Caco-2 (cell line): ENCODE measurements at regions not wholly inside any gene's neighbourhood (a gene's known extent, or its start where the extent isn't known, plus 50 kb on each side); places are given as distances from the start of the nearest gene placed in this dataset.

Source experiments
- BruUV-seq: library from RNA; stranded (reverse); fragments of 400-500 nt; replicated peaks from 2 replicates; lab custom pipeline; 2021; lab: Mats Ljungman, UMichigan
- CTCF ChIA-PET: fragments of 300-600 bp; sonication (Branson Sonifier 250); formaldehyde crosslinking; loops from one replicate; lab custom pipeline; 2022; ENCODE audit warnings: antibody characterized with exemption; lab: Charles Lee
- POLR2A ChIA-PET: fragments of 300-600 bp; sonication (Branson Sonifier 250); formaldehyde crosslinking; loops from one replicate; lab custom pipeline; 2022; ENCODE audit warnings: antibody characterized with exemption; lab: Charles Lee
- DNase-seq, 2 experiments: peaks; one replicate each; pipeline versions ENCODE4 v3.0.0 to v3.0.0-alpha.2; 2020 to 2022
- H3K27me3 ChIP-seq: replicated peaks from 2 replicates; pipeline ENCODE4 v1.6.0; 2011; ENCODE audit warnings: low read length; ENCODE audit not compliant: control insufficient read depth, insufficient read depth
- H3K36me3 ChIP-seq: 2 replicates; pipeline ENCODE4 v1.5.1; 2011; ENCODE audit warnings: low read length; ENCODE audit not compliant: control insufficient read depth, insufficient read depth
- H3K4me1 ChIP-seq: fragments of 250-450 bp; sonication (Bioruptor Pico); 2 replicates; pipeline ENCODE4 v1.5.1; 2020; ENCODE audit warnings: mild to moderate bottlenecking
- H3K4me3 ChIP-seq: 2 replicates; pipeline ENCODE4 v1.5.1; 2011; ENCODE audit warnings: low read depth, mild to moderate bottlenecking, control low read depth, low read length
- H3K9me3 ChIP-seq: fragments of 250-450 bp; sonication (Bioruptor Pico); 2 replicates; pipeline ENCODE4 v1.5.1; 2020; ENCODE audit warnings: mild to moderate bottlenecking, moderate library complexity
- H3K27ac Mint-ChIP-seq: one replicate; pipeline ENCODE4 v1.8.0; 2022; ENCODE audit warnings: mixed read lengths; ENCODE audit not compliant: unreplicated experiment
- H3K27me3 Mint-ChIP-seq: one replicate; pipeline ENCODE4 v1.8.0; 2022; ENCODE audit warnings: mixed read lengths; ENCODE audit not compliant: insufficient read depth, unreplicated experiment
- H3K36me3 Mint-ChIP-seq: one replicate; pipeline ENCODE4 v1.8.0; 2022; ENCODE audit warnings: mild to moderate bottlenecking, mixed read lengths; ENCODE audit not compliant: insufficient read depth, unreplicated experiment
- H3K4me1 Mint-ChIP-seq: one replicate; pipeline ENCODE4 v1.8.0; 2022; ENCODE audit warnings: low read depth, mixed read lengths; ENCODE audit not compliant: unreplicated experiment
- H3K4me3 Mint-ChIP-seq: one replicate; pipeline ENCODE4 v1.8.0; 2022; ENCODE audit warnings: mild to moderate bottlenecking, moderate library complexity, mixed read lengths; ENCODE audit not compliant: unreplicated experiment
- H3K9me3 Mint-ChIP-seq: one replicate; pipeline ENCODE4 v1.8.0; 2022; ENCODE audit warnings: mixed read lengths; ENCODE audit not compliant: unreplicated experiment
- intact Hi-C: fragments of 100-400 bp; cut with micrococcal nuclease; formaldehyde crosslinking; loops from one replicate; pipeline ENCODE4 v1.10.0; 2022; ENCODE audit not compliant: unreplicated experiment
- TF ChIP-seq, protein P1 (sequence below), 2 experiments: fragments of 200-600 bp in 1 of 2; IDR thresholded peaks; 1 replicate in 1 of 2; 2 replicates in 1 of 2; pipeline versions ENCODE4 v1.5.1 to v1.8.0; 2011 to 2022; ENCODE audit warnings: antibody characterized with exemption in 1 of 2, control low read depth in 1 of 2, inconsistent platforms in 1 of 2, low read depth in 1 of 2, low read length in 1 of 2, mild to moderate bottlenecking in 1 of 2, moderate library complexity in 1 of 2; ENCODE audit not compliant: insufficient read depth in 1 of 2, severe bottlenecking in 1 of 2, unreplicated experiment in 1 of 2

DNA sequence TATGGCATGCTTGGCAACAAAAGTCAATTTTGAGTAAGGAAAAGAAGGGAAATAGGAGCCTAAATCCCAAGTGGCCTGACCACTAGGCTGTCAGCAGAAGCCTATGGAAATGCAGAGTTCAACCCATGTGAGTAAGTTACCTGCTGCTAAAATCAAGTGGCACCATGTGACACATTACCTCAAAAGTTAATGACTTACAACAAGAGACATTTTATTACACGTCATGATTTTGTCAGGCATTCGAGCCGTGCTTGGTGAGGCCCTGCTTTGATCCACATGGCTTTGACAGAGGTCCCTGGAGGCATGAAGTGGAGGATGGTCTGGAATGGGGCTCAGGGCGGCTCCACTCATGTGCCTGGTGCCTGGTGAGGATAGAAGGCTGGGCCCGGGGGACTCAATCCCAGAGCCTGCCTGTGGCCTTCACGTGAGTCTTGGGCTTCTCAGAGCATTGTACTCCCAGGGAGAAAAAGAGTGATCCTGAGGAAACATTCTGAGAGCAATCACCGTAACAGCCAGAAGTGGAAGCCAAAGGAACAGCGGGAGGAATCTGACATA lies 339.1 kb upstream of the B3GAT1 start:
- TF ChIP-seq, protein P1, sequence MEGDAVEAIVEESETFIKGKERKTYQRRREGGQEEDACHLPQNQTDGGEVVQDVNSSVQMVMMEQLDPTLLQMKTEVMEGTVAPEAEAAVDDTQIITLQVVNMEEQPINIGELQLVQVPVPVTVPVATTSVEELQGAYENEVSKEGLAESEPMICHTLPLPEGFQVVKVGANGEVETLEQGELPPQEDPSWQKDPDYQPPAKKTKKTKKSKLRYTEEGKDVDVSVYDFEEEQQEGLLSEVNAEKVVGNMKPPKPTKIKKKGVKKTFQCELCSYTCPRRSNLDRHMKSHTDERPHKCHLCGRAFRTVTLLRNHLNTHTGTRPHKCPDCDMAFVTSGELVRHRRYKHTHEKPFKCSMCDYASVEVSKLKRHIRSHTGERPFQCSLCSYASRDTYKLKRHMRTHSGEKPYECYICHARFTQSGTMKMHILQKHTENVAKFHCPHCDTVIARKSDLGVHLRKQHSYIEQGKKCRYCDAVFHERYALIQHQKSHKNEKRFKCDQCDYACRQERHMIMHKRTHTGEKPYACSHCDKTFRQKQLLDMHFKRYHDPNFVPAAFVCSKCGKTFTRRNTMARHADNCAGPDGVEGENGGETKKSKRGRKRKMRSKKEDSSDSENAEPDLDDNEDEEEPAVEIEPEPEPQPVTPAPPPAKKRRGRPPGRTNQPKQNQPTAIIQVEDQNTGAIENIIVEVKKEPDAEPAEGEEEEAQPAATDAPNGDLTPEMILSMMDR (IDR thresholded peaks at IDR 0.05; ENCODE audit: insufficient read depth in 1 of 2, low read depth in 1 of 2, low read length in 1 of 2, severe bottlenecking in 1 of 2, unreplicated experiment in 1 of 2) = no peak
- Mint-ChIP-seq H3K4me1 (peaks cover 37% of the 10 kb centered on the region), H3K9me3 (peaks cover 26% of the 10 kb centered on the region), H3K4me3 (no peak overlapping the region), H3K27me3 (no peaks in the 10 kb centered on the region), H3K27ac (peak overlapping the region; percentile 10), H3K36me3 (peaks cover 8% of the 10 kb centered on the region)
- Histone ChIP-seq H3K36me3 (no peaks in the 10 kb centered on the region), H3K4me1 (peaks cover 39% of the 10 kb centered on the region), H3K4me3 (no peak overlapping the region), H3K9me3 (peaks cover 21% of the 10 kb centered on the region), H3K27me3 (no peaks in the 10 kb centered on the region)
- intact Hi-C loops = loop anchor here (2.0 kb wide), 1 partner anchor 68 kb away; no protein-coding TSS in a partner anchor
- DNase-seq = peak in 1 of 2 experiments; percentile 39
- ChIA-PET POLR2A (interaction anchor here (0.7 kb wide), 1 partner anchor 8 kb away, joined by 6 read pairs; no protein-coding TSS in a partner anchor), CTCF (no interaction called here)
- BruUV-seq = no TSS peak

- no TSS peak for BruUV-seq
- Histone ChIP-seq H3K27me3 (no peaks in the 10 kb centered on the region), H3K4me1 (peaks cover 44% of the 10 kb centered on the region), H3K4me3 (no peak overlapping the region), H3K36me3 (no peaks in the 10 kb centered on the region), H3K9me3 (peaks cover 26% of the 10 kb centered on the region)
- ChIA-PET POLR2A (no interaction called here), CTCF (no interaction called here)
- Mint-ChIP-seq H3K4me1 (peaks cover 41% of the 10 kb centered on the region), H3K27me3 (no peaks in the 10 kb centered on the region), H3K36me3 (peaks cover 8% of the 10 kb centered on the region), H3K27ac (peak overlapping the region; percentile 10), H3K4me3 (no peak overlapping the region), H3K9me3 (peaks cover 22% of the 10 kb centered on the region)
- TF ChIP-seq, protein P1 (IDR thresholded peaks at IDR 0.05; ENCODE audit: insufficient read depth in 1 of 2, low read depth in 1 of 2, low read length in 1 of 2, severe bottlenecking in 1 of 2, unreplicated experiment in 1 of 2) = no peak
- peak in 1 of 2 experiments; percentile 15 for DNase-seq
- intact Hi-C loops = loop anchor here (2.0 kb wide), 1 partner anchor 68 kb away; no protein-coding TSS in a partner anchor
Measured at GRCh38 chr11:134750619-134751018, 338.6 kb upstream of the B3GAT1 start.

DNA sequence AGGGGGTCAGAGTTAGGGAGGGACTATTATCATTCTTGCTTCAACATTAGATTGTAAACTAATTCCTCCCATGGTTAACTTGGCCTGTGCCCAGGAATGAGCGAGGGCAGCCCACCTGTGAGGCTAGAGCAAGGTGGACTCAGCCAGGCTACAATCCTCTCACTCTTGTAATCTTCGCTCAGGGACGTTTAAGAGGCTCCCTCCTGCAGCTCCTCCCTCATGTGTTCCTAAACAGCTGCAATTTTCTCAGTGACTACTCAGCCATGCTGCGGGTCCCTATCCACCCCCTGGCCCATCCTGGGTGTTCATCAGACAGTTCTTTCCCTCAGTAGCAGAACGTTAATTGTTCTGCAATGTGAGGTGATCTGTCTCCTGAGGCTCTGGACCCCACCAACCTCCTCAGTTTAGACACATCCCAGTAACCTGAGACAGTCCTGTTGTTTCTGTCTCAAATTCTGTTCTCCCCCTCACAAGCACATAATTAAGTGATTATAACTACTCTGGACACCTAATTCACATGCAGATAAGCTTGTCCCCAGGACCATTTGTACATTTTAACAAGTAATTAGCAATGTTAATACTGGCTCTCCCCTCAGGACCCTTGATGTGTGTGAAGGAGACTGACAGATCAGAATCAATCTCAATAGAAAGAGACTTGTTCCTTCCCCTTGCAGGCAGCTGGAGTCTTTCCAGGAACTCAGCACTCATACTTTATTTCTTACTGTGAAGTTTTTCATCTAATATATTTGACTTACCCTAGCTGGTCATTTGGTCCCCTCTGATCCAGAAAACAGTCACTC lies 337.2 kb upstream of the B3GAT1 start:
- BruUV-seq = no TSS peak
- Mint-ChIP-seq H3K9me3 (peaks cover 12% of the 10 kb centered on the region), H3K27me3 (no peaks in the 10 kb centered on the region), H3K4me1 (peaks cover 54% of the 10 kb centered on the region), H3K4me3 (no peak overlapping the region), H3K27ac (no peak overlapping the region), H3K36me3 (peaks cover 8% of the 10 kb centered on the region)
- Histone ChIP-seq H3K4me3 (no peak overlapping the region), H3K4me1 (peaks cover 46% of the 10 kb centered on the region), H3K9me3 (peaks cover 28% of the 10 kb centered on the region), H3K27me3 (no peaks in the 10 kb centered on the region), H3K36me3 (no peaks in the 10 kb centered on the region)
- CTCF ChIA-PET = no interaction called here
- TF ChIP-seq, protein P1 (IDR thresholded peaks at IDR 0.05; ENCODE audit: insufficient read depth in 1 of 2, low read depth in 1 of 2, low read length in 1 of 2, severe bottlenecking in 1 of 2, unreplicated experiment in 1 of 2) = no peak
- POLR2A ChIA-PET = no interaction called here
- intact Hi-C loops = no loop called here
- peak in 1 of 2 experiments; percentile 18 for DNase-seq
